ENCODE measurements at regions not wholly inside any gene's neighbourhood (a gene's known extent, or its start where the extent isn't known, plus 50 kb on each side); places are given as distances from the start of the nearest gene placed in this dataset.
"Not testable (repeated sequence)": the region's sequence is repeated elsewhere in the genome, so short reads cannot be mapped to it uniquely, and the experiment has no call there.

GRCh38 chr3:20645340-20645739 lies 459.3 kb upstream of the SGO1 start:
- DNase-seq (ENCODE audit: low read depth), result no peak

GRCh38 chr3:20637729-20638128 lies 451.7 kb upstream of the SGO1 start:
- no peak for DNase-seq (ENCODE audit: low read depth)

GRCh38 chr3:20622304-20622703 lies 436.3 kb upstream of the SGO1 start:
- DNase-seq (ENCODE audit: low read depth), result peak; percentile 95

GRCh38 chr3:20618621-20619020 lies 432.6 kb upstream of the SGO1 start:
- DNase-seq (ENCODE audit: low read depth), result not testable (repeated sequence)

GRCh38 chr3:20618181-20618580 lies 432.2 kb upstream of the SGO1 start:
- not testable (repeated sequence) for DNase-seq (ENCODE audit: low read depth)

- DNase-seq (ENCODE audit: low read depth), result not testable (repeated sequence)
Measured at GRCh38 chr3:20615982-20616381, 430.0 kb upstream of the SGO1 start.

- peak; percentile 3 for DNase-seq (ENCODE audit: low read depth)
Measured at GRCh38 chr3:20608054-20608738, 422.2 kb upstream of the SGO1 start.

GRCh38 chr3:20604659-20605058 lies 418.7 kb upstream of the SGO1 start:
- DNase-seq (ENCODE audit: low read depth), result no peak

GRCh38 chr3:20589275-20589674 lies 403.3 kb upstream of the SGO1 start:
- DNase-seq (ENCODE audit: low read depth), result no peak

- DNase-seq (ENCODE audit: low read depth), result no peak
Measured at GRCh38 chr3:20588781-20589180, 402.8 kb upstream of the SGO1 start.

- no peak for DNase-seq (ENCODE audit: low read depth)
Measured at GRCh38 chr3:20583648-20584047, 397.6 kb upstream of the SGO1 start.

GRCh38 chr3:20576228-20576627 lies 390.2 kb upstream of the SGO1 start:
- peak; percentile 24 for DNase-seq (ENCODE audit: low read depth)

GRCh38 chr3:20575146-20575545 lies 389.1 kb upstream of the SGO1 start:
- DNase-seq (ENCODE audit: low read depth), result peak; percentile 91

GRCh38 chr3:20574746-20575145 lies 388.7 kb upstream of the SGO1 start:
- peak; percentile 92 for DNase-seq (ENCODE audit: low read depth)

- DNase-seq (ENCODE audit: low read depth), result peak; percentile 66
Measured at GRCh38 chr3:20573175-20573574, 387.2 kb upstream of the SGO1 start.

- no peak for DNase-seq (ENCODE audit: low read depth)
Measured at GRCh38 chr3:20572473-20572872, 386.5 kb upstream of the SGO1 start.

- DNase-seq (ENCODE audit: low read depth), result no peak
Measured at GRCh38 chr3:20569310-20569709, 383.3 kb upstream of the SGO1 start.

- no peak for DNase-seq (ENCODE audit: low read depth)
Measured at GRCh38 chr3:20564966-20565365, 379.0 kb upstream of the SGO1 start.

- no peak for DNase-seq (ENCODE audit: low read depth)
Measured at GRCh38 chr3:20563985-20564384, 378.0 kb upstream of the SGO1 start.

GRCh38 chr3:20563251-20563650 lies 377.2 kb upstream of the SGO1 start:
- no peak for DNase-seq (ENCODE audit: low read depth)

- no peak for DNase-seq (ENCODE audit: low read depth)
Measured at GRCh38 chr3:20561166-20561565, 375.2 kb upstream of the SGO1 start.

- not testable (repeated sequence) for DNase-seq (ENCODE audit: low read depth)
Measured at GRCh38 chr3:20560446-20560845, 374.4 kb upstream of the SGO1 start.

GRCh38 chr3:20558161-20558560 lies 372.2 kb upstream of the SGO1 start:
- DNase-seq (ENCODE audit: low read depth), result no peak

GRCh38 chr3:20556661-20557060 lies 370.7 kb upstream of the SGO1 start:
- DNase-seq (ENCODE audit: low read depth), result no peak
